ENCODE measurements at regions not wholly inside any gene's neighbourhood (a gene's known extent, or its start where the extent isn't known, plus 50 kb on each side); places are given as distances from the start of the nearest gene placed in this dataset.
"Not testable (repeated sequence)": the region's sequence is repeated elsewhere in the genome, so short reads cannot be mapped to it uniquely, and the experiment has no call there.

- not testable (repeated sequence) for DNase-seq (ENCODE audit: low read depth)
Measured at GRCh38 chr7:138220321-138220720, 144.1 kb downstream of the AKR1D1 start.

DNA sequence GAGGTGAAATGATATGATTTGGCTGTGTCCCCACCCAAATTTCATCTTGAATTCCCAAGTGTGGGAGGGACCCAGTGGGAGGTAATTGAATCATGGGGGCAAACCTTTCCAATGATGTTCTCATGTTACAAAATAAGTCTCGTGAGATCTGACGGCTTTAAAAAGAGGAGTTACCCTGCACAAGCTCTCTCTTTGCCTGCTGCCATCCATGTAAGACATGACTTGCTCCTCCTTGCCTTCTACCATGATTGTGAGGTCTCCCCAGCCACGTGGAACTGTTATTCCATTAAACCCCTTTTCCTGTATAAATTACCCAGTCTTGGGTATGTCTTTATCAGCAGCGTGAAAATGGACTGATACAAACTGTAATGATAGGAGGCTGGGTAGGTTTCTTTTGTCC is 145.1 kb downstream of the AKR1D1 start:
- not testable (repeated sequence) for DNase-seq (ENCODE audit: low read depth)

DNA sequence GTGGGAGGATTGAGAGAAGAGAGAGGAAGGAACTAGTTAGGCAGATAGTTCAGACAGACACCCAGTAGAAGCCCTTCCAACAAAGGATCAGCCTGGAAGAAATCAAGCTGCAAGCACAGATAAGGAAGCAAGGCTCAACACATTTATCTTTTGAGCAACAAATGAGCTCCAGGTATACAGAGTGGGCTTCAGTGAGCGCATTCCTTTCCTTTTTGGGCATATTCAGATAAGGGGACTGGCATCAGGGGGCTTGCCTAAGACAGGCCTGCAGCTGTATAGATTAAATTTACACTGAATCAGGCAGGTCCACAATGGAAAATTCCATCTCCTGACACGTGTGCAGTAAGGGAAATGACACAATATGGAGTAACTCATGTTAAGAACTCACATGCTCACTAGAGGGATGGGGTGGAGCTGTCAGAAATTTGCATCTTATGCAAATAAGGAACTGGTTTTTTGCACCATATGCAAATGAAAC is 147.2 kb downstream of the AKR1D1 start:
- DNase-seq (ENCODE audit: low read depth), result no peak

DNA sequence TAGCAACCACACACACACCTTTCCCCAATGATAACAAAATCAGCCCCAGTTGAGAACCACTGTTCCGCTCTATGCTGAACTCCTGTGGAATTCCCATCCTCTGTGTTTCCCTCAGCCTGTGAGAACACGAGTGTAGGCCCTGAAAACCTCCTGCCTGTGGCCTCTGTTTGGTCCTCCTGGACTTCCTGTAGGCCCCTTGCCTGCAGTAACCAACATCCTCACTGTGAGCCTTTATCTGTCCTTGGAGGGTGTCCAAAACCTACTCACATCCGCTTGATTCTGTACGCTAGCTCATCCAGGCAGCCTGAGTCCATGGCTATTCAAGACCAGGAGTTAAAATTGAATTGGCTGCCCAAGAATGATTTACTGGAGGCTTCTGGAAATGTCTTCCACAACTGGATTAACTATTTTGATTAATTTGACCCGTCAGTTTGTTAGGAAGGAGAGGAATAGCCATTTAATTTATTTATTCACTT is 149.8 kb downstream of the AKR1D1 start:
- DNase-seq (ENCODE audit: low read depth), result no peak

DNA sequence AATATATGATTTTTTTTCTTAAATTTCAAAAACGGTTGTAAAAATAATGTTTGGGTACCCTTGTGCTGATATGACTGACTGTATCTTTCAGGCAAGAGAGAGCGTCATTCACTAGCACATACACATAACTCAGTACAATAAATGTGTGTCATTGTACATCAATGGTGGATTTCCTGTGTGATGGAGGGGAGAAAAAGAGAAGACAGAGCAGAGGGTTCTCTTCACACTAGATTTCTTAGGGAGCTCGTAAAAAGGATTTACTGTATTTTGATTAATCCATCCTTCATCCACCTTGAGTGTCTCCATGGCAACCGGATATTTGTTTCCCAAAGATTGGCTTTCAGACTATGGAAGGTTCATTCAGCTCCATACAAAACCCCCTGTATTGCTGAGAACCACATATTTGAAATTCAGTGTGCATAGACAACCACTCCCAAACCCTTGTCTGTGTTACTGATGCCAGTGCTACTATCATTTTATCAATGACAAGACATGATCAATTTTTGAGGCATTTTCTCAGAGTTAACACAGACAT is 150.6 kb downstream of the AKR1D1 start:
- DNase-seq (ENCODE audit: low read depth), result no peak

DNA sequence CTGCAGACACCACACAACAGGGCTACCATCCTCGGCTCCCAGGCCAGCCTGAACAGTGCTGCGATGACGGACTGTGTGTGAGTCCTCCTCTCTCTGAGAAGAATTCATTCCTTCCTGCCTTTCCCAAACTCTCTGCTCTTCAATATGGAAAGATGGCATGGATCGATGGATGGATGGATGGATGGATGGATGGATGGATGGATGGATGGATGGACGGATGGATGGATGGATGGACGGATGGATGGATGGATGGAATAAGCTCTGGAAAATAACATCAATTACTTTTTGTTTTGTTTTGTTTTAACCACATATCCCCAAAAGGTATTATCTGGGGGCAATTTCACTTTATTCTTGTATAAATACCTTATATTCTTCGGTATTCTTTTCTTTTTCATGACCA is 151.9 kb downstream of the AKR1D1 start:
- no peak for DNase-seq (ENCODE audit: low read depth)

- DNase-seq (ENCODE audit: low read depth), result no peak
Measured at GRCh38 chr7:138228769-138229168, 152.5 kb downstream of the AKR1D1 start.

DNA sequence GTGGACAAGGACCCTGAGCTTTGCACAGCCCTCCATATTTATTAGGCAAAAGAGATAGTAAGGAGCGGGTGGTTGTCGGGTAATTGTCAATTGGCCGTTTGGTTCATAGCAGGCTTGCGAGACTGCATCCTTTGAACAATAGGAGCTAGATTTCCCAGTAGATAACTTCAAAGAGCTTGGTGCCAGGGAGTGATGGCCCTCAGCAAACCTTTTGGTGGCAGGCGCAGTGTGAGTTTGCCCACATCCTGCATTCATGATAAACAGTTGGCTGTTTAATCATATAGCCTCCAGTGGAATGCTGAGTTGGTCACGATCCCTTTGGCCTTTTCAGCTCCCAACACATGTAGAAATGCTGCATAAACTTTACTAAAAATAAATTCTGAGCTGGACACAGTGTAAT is 156.9 kb downstream of the AKR1D1 start:
- no peak for DNase-seq (ENCODE audit: low read depth)

GRCh38 chr7:138235207-138235606 is 158.9 kb downstream of the AKR1D1 start:
- no peak for DNase-seq (ENCODE audit: low read depth)

- DNase-seq (ENCODE audit: low read depth), result no peak
Measured at GRCh38 chr7:138237995-138238394, 161.7 kb downstream of the AKR1D1 start.

- no peak for DNase-seq (ENCODE audit: low read depth)
Measured at GRCh38 chr7:138238734-138239659, 162.7 kb downstream of the AKR1D1 start.

GRCh38 chr7:138243430-138243829 is 167.2 kb downstream of the AKR1D1 start:
- DNase-seq (ENCODE audit: low read depth), result no peak

DNA sequence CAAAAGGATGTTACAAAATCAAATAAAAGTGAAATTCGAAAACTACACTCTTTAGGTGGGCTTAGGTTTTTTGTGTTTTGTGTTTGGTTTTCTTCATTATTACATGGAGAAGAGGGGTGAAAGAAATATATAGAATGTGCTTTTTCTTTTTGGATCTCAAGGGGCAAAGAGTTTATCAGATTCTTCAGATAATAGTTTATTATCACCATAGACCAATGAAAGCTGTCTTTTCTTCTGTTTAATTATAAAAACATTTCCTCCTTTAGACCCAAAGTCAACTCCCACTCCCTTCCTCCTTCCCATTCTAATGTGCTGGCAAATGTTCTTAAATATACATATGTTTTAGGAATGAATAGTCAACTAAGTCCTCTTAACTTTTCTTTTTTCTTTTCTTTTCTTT is 167.6 kb downstream of the AKR1D1 start:
- no peak for DNase-seq (ENCODE audit: low read depth)

GRCh38 chr7:138244606-138245005 is 168.3 kb downstream of the AKR1D1 start:
- DNase-seq (ENCODE audit: low read depth), result no peak

- no peak for DNase-seq (ENCODE audit: low read depth)
Measured at GRCh38 chr7:138245216-138245615, 169.0 kb downstream of the AKR1D1 start.

- no peak for DNase-seq (ENCODE audit: low read depth)
Measured at GRCh38 chr7:138245682-138246081, 169.4 kb downstream of the AKR1D1 start.

DNA sequence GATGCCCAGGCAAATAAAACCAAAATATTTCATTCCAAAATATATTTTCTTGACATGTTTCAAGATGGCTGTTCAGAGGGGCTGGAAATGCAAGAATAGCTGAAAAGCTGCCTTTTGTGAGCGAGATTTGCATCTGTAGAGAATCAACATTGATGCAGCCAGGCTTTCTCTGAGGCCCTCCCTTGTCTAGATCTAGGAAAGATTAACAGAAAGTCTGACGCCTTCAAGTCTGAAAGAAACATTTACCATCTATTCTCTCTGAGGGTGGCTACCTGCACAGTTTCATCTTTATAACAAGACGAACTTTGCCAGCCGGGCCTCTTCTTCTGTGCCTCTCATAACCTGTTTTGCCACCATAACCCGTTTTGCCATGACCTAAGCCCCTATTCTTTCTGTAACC is 170.2 kb downstream of the AKR1D1 start:
- DNase-seq (ENCODE audit: low read depth), result no peak

DNA sequence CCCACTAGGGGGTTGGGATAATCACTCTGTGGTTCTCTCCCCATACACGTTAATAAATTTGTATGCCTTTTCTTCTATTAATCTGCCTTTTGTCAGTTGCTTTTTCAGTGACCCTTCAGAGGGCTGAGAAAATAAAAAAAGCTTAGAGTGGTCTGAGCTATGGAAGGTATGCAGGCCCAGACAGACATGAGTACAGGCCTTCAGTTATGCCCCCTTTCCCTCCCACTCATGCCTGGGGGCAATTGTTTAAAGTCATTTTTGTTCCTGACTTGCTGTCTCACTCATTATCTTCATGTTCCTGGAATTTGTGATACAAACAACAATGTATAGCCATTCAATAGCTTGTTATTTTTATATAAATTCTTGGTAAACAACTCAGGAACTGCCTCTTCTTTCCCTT is 170.8 kb downstream of the AKR1D1 start:
- DNase-seq (ENCODE audit: low read depth), result no peak

DNA sequence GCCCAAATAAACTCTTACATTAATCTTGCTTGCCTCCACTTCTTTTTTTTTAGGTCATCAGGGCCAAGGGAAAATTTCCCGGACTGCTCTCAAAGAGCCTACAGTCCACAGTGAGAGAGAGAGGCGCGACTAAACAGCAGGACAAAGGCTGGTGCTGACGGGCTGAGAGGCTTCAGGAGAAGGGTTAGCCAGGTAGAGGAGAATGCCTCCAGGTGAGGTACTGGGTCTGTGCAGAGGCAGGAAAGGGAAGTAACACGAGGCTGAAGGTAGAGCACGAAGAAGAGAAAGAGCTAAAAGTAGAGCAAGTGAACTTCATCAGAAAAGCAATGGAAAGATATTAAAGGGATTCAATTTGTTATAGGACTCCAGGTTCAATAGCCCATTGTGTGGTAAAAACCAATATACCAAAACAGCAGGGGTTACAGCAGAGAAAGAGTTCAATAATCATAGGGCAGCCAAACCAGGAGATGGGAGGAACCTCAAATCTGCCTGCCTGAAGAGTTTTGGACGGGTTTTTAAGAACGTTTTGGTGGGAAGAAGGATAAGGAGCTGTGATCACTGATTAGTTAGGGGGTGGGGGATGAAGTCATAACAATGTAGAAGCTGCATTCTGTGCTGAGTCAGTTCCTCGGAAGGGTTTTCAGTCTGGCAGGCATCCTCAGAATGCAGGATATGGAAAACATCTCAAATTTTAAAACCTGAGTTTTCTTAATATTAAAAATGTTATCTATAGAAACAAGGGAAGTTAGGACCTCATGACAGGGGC is 171.5 kb downstream of the AKR1D1 start:
- DNase-seq (ENCODE audit: low read depth), result no peak

- no peak for DNase-seq (ENCODE audit: low read depth)
Measured at GRCh38 chr7:138248609-138249008, 172.3 kb downstream of the AKR1D1 start.

DNA sequence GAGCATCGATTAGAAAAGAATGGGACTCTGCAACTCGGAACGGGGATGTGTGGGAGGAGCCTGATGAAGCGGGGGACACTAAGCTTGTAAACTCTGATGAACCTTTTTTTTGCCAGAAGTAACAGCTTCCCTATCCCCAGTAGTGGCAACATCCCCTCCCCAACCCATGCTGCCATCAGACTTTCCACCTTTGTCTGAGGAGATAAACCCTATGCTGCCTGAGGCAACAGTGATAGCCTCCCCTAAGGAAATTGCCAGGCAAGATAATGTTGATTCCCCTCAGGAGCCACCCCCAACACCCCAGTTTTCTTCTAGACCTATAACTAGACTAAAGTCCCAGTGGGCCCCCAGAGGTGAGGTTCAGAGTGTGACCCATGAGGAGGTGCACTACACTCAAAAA is 173.7 kb downstream of the AKR1D1 start:
- no peak for DNase-seq (ENCODE audit: low read depth)

- not testable (repeated sequence) for DNase-seq (ENCODE audit: low read depth)
Measured at GRCh38 chr7:138252666-138253065, 176.4 kb downstream of the AKR1D1 start.

All from forelimb muscle (tissue), 1 donor.